Neutrophil (primary cell): ENCODE measurements at regions not wholly inside any gene's neighbourhood (a gene's known extent, or its start where the extent isn't known, plus 50 kb on each side); places are given as distances from the start of the nearest gene placed in this dataset.
"Not testable (repeated sequence)": the region's sequence is repeated elsewhere in the genome, so short reads cannot be mapped to it uniquely, and the experiment has no call there.

Experiments
- H3K27ac ChIP-seq: fragments of 200-600 bp; sonication (generic); 2 replicates; pipeline ENCODE4 v1.5.1; 2016; ENCODE audit warnings: mild to moderate bottlenecking, moderate library complexity
- H3K27me3 ChIP-seq: fragments of 200-600 bp; sonication (generic); 2 replicates; pipeline ENCODE4 v1.6.0; 2016; ENCODE audit warnings: mild to moderate bottlenecking
- H3K36me3 ChIP-seq: fragments of 200-600 bp; sonication (generic); 2 replicates; pipeline ENCODE4 v1.5.1; 2017
- H3K4me1 ChIP-seq, 2 experiments: fragments of 200-600 bp in 1 of 2; sonication (generic) in 1 of 2; 1 replicate in 1 of 2; 2 replicates in 1 of 2; pipeline versions ENCODE4 v1.5.1 to v1.6.1; 2013 to 2016; ENCODE audit warnings: low read depth in 1 of 2, low read length in 1 of 2, mild to moderate bottlenecking in 1 of 2, moderate library complexity in 1 of 2; ENCODE audit not compliant: control insufficient read depth in 1 of 2, insufficient read depth in 1 of 2
- H3K4me3 ChIP-seq, 2 experiments: fragments of 200-600 bp in 1 of 2; sonication (generic) in 1 of 2; 1 replicate in 1 of 2; 2 replicates in 1 of 2; pipeline ENCODE4 v1.5.1; 2013 to 2016; ENCODE audit warnings: low read depth in 1 of 2, low read length in 1 of 2, mild to moderate bottlenecking in 1 of 2, moderate library complexity in 1 of 2
- H3K9me3 ChIP-seq: fragments of 200-600 bp; sonication (generic); 2 replicates; pipeline ENCODE4 v1.5.1; 2016
- CTCF ChIP-seq: fragments of 200-600 bp; sonication (generic); IDR thresholded peaks from 2 replicates; pipeline ENCODE4 v1.5.1; 2016; ENCODE audit warnings: antibody characterized with exemption

- no peak for TF ChIP-seq CTCF
These were observed 204.8 kb downstream of the TMEM161B start for GRCh38 chr5:88063813-88064212.

GRCh38 chr5:88060194-88060593 is 208.5 kb downstream of the TMEM161B start:
- no peak overlapping the region for H3K4me3 ChIP-seq
- H3K27me3 ChIP-seq = no peaks in the 10 kb centered on the region
- H3K36me3 ChIP-seq = no peaks in the 10 kb centered on the region
- H3K9me3 ChIP-seq = no peaks in the 10 kb centered on the region
- H3K27ac ChIP-seq = no peak overlapping the region
- no peaks in the 10 kb centered on the region for H3K4me1 ChIP-seq
- TF ChIP-seq CTCF = no peak

More at GRCh38 chr5:88063813-88064212, 204.8 kb downstream of the TMEM161B start:
- no peak overlapping the region for H3K4me3 ChIP-seq
- no peaks in the 10 kb centered on the region for H3K36me3 ChIP-seq
- H3K27me3 ChIP-seq = no peaks in the 10 kb centered on the region
- H3K4me1 ChIP-seq = no peaks in the 10 kb centered on the region
- no peak overlapping the region for H3K27ac ChIP-seq
- H3K9me3 ChIP-seq = no peaks in the 10 kb centered on the region

- Histone ChIP-seq H3K4me1 (no peaks in the 10 kb centered on the region), H3K36me3 (no peaks in the 10 kb centered on the region), H3K27me3 (no peaks in the 10 kb centered on the region), H3K27ac (no peak overlapping the region), H3K9me3 (no peaks in the 10 kb centered on the region), H3K4me3 (no peak overlapping the region)
- TF ChIP-seq CTCF = no peak
These were observed 210.0 kb downstream of the TMEM161B start for GRCh38 chr5:88058625-88059024.

- H3K27ac ChIP-seq, H3K36me3 ChIP-seq, H3K4me3 ChIP-seq, H3K9me3 ChIP-seq, H3K27me3 ChIP-seq, H3K4me1 ChIP-seq: not testable (repeated sequence)
These were observed 216.2 kb downstream of the TMEM161B start for GRCh38 chr5:88052468-88052867.

- no peak for TF ChIP-seq CTCF
- Histone ChIP-seq H3K9me3 (no peaks in the 10 kb centered on the region), H3K27me3 (no peaks in the 10 kb centered on the region), H3K27ac (no peak overlapping the region), H3K4me1 (no peaks in the 10 kb centered on the region), H3K36me3 (no peaks in the 10 kb centered on the region), H3K4me3 (no peak overlapping the region)
These were observed 217.5 kb downstream of the TMEM161B start for GRCh38 chr5:88051148-88051547.

- H3K36me3 ChIP-seq = no peaks in the 10 kb centered on the region
- H3K4me1 ChIP-seq = no peaks in the 10 kb centered on the region
- no peaks in the 10 kb centered on the region for H3K9me3 ChIP-seq
- no peak overlapping the region for H3K27ac ChIP-seq
- no peak overlapping the region for H3K4me3 ChIP-seq
- no peaks in the 10 kb centered on the region for H3K27me3 ChIP-seq
- no peak for TF ChIP-seq CTCF
These were observed 218.9 kb downstream of the TMEM161B start for GRCh38 chr5:88049737-88050136.
